ENCODE measurements at regions not wholly inside any gene's neighbourhood (a gene's known extent, or its start where the extent isn't known, plus 50 kb on each side); places are given as distances from the start of the nearest gene placed in this dataset.

GRCh38 chr5:145218982-145219381 lies 616.2 kb downstream of the PRELID2 start:
- no peak for DNase-seq (ENCODE audit: low read depth, low spot score)
- H3K4me3 Mint-ChIP-seq, result no peak overlapping the region
- H3K9me3 Mint-ChIP-seq, result peaks cover 8% of the 10 kb centered on the region
- no peaks in the 10 kb centered on the region for H3K4me1 Mint-ChIP-seq
- TF ChIP-seq CTCF (conservative IDR thresholded peaks at IDR 0.05), result no peak
- H3K27ac Mint-ChIP-seq (ENCODE audit: unreplicated experiment), result no peak overlapping the region
- H3K27me3 Mint-ChIP-seq (ENCODE audit: low read depth), result no peaks in the 10 kb centered on the region
- peaks cover 12% of the 10 kb centered on the region for H3K36me3 Mint-ChIP-seq (ENCODE audit: low read depth)

- Mint-ChIP-seq H3K27ac (ENCODE audit: unreplicated experiment) (no peak overlapping the region), H3K4me1 (no peaks in the 10 kb centered on the region), H3K27me3 (ENCODE audit: low read depth) (no peaks in the 10 kb centered on the region), H3K36me3 (ENCODE audit: low read depth) (peaks cover 12% of the 10 kb centered on the region), H3K9me3 (peaks cover 12% of the 10 kb centered on the region), H3K4me3 (no peak overlapping the region)
- no peak for TF ChIP-seq CTCF (conservative IDR thresholded peaks at IDR 0.05)
- no peak for DNase-seq (ENCODE audit: low read depth, low spot score)
Measured at GRCh38 chr5:145218019-145218418, 617.1 kb downstream of the PRELID2 start.

- Mint-ChIP-seq H3K4me3 (no peak overlapping the region), H3K36me3 (ENCODE audit: low read depth) (peaks cover 7% of the 10 kb centered on the region), H3K27me3 (ENCODE audit: low read depth) (no peaks in the 10 kb centered on the region), H3K9me3 (peaks cover 18% of the 10 kb centered on the region), H3K27ac (ENCODE audit: unreplicated experiment) (no peak overlapping the region), H3K4me1 (no peaks in the 10 kb centered on the region)
- DNase-seq (ENCODE audit: low read depth, low spot score), result no peak
- TF ChIP-seq CTCF (conservative IDR thresholded peaks at IDR 0.05), result no peak
Measured at GRCh38 chr5:145210020-145210419, 625.1 kb downstream of the PRELID2 start.

GRCh38 chr5:145205546-145205945 lies 629.6 kb downstream of the PRELID2 start:
- TF ChIP-seq CTCF (conservative IDR thresholded peaks at IDR 0.05), result no peak
- no peaks in the 10 kb centered on the region for H3K36me3 Mint-ChIP-seq (ENCODE audit: low read depth)
- H3K4me1 Mint-ChIP-seq, result no peaks in the 10 kb centered on the region
- no peak overlapping the region for H3K4me3 Mint-ChIP-seq
- no peak for DNase-seq (ENCODE audit: low read depth, low spot score)
- peaks cover 4% of the 10 kb centered on the region for H3K9me3 Mint-ChIP-seq
- H3K27ac Mint-ChIP-seq (ENCODE audit: unreplicated experiment), result no peak overlapping the region
- H3K27me3 Mint-ChIP-seq (ENCODE audit: low read depth), result no peaks in the 10 kb centered on the region

GRCh38 chr5:145204743-145205142 lies 630.4 kb downstream of the PRELID2 start:
- Mint-ChIP-seq H3K4me1 (no peaks in the 10 kb centered on the region), H3K36me3 (ENCODE audit: low read depth) (no peaks in the 10 kb centered on the region), H3K4me3 (no peak overlapping the region), H3K27me3 (ENCODE audit: low read depth) (no peaks in the 10 kb centered on the region), H3K9me3 (peaks cover under 1% of the 10 kb centered on the region), H3K27ac (ENCODE audit: unreplicated experiment) (no peak overlapping the region)
- no peak for DNase-seq (ENCODE audit: low read depth, low spot score)
- TF ChIP-seq CTCF (conservative IDR thresholded peaks at IDR 0.05), result no peak

- TF ChIP-seq CTCF (conservative IDR thresholded peaks at IDR 0.05), result no peak
- Mint-ChIP-seq H3K27me3 (ENCODE audit: low read depth) (no peaks in the 10 kb centered on the region), H3K4me3 (no peak overlapping the region), H3K4me1 (no peaks in the 10 kb centered on the region), H3K36me3 (ENCODE audit: low read depth) (no peaks in the 10 kb centered on the region), H3K9me3 (no peaks in the 10 kb centered on the region), H3K27ac (ENCODE audit: unreplicated experiment) (no peak overlapping the region)
- DNase-seq (ENCODE audit: low read depth, low spot score), result no peak
Measured at GRCh38 chr5:145203193-145203592, 631.9 kb downstream of the PRELID2 start.
